Body of pancreas (tissue), 4 donors: ENCODE measurements at regions not wholly inside any gene's neighbourhood (a gene's known extent, or its start where the extent isn't known, plus 50 kb on each side); places are given as distances from the start of the nearest gene placed in this dataset.

Experiments used
- POLR2A ChIP-seq, 3 donors: fragments of 450-650 bp; IDR thresholded peaks; one replicate each; pipeline ENCODE4 v1.6.1; 2016; ENCODE audit warnings: antibody characterized with exemption in 3 of 3, mild to moderate bottlenecking in 2 of 3
- TF ChIP-seq, protein P1 (sequence below), 7 experiments: fragments of 450-650 bp in 4 of 7; fragments of 200-600 bp in 3 of 7; sonication (generic) in 3 of 7; IDR thresholded peaks; one replicate each; pipeline ENCODE4 v1.5.1; 2016 to 2019; ENCODE audit warnings: antibody characterized with exemption in 7 of 7

DNA sequence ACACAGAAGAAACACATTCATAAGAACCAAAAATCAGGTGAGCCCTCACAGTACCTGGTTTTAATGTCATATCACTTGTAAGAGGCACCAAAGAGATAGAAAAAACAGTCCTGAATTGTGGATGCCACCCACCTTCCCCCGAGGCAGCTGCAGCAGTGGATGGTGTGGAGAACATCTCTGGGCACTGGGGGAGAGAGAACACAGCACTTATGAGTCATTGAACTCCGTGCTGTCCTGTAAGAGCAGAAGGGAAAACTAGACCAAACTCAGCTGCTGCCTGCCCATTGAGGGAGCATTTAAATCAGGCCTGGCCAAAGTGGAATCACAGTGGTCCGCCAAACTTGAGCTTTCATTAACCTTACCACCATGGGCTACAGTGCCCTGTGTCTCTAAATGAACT is 296.2 kb downstream of the SPATA31D1 start:
- TF ChIP-seq POLR2A (IDR thresholded peaks at IDR 0.05) = no peak
- TF ChIP-seq, protein P1, sequence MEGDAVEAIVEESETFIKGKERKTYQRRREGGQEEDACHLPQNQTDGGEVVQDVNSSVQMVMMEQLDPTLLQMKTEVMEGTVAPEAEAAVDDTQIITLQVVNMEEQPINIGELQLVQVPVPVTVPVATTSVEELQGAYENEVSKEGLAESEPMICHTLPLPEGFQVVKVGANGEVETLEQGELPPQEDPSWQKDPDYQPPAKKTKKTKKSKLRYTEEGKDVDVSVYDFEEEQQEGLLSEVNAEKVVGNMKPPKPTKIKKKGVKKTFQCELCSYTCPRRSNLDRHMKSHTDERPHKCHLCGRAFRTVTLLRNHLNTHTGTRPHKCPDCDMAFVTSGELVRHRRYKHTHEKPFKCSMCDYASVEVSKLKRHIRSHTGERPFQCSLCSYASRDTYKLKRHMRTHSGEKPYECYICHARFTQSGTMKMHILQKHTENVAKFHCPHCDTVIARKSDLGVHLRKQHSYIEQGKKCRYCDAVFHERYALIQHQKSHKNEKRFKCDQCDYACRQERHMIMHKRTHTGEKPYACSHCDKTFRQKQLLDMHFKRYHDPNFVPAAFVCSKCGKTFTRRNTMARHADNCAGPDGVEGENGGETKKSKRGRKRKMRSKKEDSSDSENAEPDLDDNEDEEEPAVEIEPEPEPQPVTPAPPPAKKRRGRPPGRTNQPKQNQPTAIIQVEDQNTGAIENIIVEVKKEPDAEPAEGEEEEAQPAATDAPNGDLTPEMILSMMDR (IDR thresholded peaks at IDR 0.05) = no peak
